ENCODE measurements at regions not wholly inside any gene's neighbourhood (a gene's known extent, or its start where the extent isn't known, plus 50 kb on each side); places are given as distances from the start of the nearest gene placed in this dataset.
"Not testable (repeated sequence)": the region's sequence is repeated elsewhere in the genome, so short reads cannot be mapped to it uniquely, and the experiment has no call there.

DNA sequence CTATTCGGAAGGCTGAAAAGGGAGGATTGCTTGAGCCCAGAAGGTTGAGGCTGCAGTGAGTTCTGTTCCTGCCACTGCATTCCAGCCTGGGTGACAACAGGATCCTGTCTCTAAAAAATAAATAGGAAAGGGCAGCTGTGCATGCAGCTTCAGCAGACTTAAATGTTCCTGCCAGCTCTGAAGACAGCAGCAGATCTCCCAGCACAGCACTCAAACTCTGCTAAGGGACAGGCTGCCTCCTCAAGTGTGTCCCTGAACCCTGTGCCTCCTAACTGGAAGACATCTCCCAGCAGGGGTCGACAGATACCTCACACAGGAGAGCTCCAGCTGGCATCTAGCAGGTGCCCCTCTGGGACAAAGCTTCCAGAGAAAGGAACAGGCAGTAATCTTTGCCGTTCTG, 117.9 kb downstream of the CXCL12 start:
- no peak for DNase-seq

- no peak for DNase-seq
Measured at GRCh38 chr10:44264244-44264643, 120.7 kb downstream of the CXCL12 start.

GRCh38 chr10:44263771-44264170, 121.1 kb downstream of the CXCL12 start:
- DNase-seq: no peak

DNA sequence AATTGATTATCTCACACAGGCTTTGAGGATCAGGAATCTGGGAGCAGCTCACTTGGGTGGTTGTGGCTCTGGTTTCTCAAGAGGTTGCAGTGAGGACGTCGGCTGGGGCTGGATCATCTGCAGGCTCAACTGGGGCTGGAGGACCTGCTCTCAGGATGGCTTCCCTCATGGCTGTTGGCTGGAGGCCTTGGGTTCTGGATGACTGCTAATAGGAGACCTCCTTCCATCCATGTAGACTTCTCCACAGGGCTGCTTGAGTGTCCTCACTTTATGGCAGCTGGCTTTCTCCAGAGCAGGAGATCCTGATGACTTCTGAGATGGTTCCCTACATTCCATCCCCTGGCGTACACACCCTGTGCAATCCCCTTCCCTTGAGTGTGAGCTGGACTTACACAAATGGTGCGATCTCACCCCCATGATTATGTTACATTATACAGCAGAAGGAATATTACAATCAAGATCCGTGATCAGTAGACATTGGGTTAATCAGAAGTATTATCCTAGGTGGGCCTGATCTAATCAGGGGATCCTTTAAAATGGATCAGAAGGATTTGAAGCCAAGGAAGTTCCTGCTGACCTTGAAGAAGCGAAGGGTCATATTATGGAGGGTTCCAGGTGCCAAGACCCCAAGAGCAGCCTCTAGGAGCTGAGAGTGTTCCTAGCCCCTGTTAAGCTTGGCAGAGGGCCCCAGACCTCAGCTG, 122.2 kb downstream of the CXCL12 start:
- no peak for DNase-seq

- DNase-seq: no peak
Measured at GRCh38 chr10:44261710-44262455, 123.0 kb downstream of the CXCL12 start.

DNA sequence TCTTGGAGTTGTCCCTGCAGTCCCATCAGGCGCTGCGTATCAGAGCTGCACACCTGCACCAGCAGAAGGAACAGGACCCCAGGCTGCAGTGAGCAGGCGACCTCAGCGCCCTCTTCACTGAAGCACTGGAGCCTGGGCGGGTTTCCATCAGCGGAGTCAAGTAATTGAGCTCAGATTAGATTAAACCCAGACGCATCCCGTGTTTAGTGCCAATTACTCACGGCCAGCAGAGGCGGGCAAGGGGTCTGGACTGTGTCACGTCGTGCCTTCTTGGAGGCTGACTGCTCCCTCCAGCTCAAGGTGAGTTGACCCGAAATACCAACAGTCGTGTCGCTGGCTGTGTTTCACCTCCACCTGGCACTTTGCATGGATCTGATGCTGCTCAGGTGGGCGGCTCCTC, 123.6 kb downstream of the CXCL12 start:
- DNase-seq: no peak

DNA sequence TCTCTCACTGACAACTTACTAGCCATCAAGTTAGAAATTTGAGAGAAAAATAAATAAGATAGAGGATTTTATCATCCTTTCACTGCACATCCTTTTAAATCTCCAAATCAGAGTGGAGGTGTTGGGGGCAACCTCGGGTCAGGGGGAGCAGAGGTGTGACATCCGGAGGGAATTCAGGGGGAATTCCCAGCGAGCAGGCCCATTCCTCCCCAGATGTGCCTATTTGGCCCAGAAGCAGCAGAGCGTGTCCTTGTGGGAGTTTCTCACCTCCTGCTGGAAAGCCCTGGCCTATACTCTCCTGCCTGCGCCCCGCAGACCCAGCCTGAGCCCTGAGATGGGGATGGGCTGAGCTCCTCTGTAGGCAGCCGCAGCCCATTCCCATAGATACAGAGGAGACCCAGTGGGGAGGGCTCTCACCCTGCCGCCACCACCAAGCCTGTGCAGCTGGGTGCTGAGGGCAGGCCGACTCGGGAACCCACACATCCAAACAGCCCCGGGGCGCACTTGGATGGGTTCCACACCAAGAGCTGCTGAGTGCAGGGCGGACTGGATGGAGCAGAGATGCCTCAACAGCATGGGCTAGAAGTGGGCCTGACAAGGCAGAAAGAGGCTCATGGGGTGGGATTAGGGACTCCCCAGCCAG, 124.5 kb downstream of the CXCL12 start:
- DNase-seq: no peak

DNA sequence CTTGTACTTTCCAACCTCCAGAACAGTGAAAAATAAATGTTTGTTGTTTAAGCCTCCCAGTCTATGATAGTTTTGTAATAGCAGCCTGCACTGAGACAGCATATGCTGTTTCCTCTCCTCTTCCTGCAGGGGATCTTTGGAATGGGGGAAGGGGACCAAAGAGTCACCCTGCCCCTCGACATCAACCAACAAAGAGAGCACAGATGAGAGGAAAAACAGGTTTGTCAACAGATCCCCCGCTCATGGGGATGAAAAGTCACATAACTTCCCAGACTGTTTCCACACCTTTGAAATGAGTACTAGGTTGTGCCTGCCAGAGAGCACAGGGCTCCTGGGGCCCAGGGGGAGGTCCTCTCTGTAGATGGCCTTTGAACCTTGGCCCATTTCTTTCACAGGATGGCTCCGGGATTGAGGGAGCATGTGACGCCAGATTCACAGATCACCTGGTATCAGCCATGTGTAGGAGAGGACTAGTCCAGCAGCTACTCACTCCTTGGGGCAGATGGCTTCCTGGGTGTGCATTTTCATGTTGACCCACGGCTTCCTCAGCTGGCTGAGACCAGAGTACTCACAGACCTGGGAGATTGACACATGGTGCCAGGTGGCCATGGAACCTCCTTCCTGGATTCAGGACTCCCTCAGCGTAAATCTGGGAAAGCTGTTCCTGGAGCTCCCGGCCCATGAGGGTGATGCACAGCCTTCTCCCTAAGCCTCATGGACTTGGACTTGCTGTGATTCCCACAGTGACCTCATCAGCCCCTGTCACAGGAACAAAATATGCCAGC, 125.6 kb downstream of the CXCL12 start:
- DNase-seq: no peak

DNA sequence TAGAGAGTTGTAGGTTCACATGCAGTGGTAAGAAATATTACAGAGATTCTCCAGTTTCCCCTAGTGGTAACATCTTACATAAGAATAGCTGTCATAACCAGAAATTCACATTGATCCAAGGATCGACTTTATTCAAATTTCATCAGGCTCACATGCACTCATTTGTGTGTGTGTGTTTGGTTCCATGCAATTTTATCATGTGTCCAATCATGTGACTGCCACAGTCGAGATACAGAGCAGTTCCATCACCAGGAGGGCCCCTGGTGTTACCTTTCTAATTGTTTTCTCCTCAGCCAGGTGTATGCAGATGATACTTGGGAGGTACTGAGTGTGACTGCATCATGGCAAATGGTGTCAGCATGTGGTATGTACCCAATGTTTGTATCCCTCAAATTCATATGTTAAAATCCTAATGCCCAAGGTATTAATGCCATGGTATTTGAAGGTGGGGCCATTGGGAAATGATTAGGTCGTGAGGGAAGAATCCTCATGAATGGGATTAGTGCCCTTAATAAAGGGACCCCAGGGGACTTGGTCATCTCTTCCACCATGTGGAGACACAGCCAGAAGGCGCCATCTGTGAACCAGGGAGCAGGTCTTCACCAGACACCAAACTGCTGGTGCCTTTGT, 126.3 kb downstream of the CXCL12 start:
- DNase-seq: no peak

GRCh38 chr10:44258019-44258418, 126.9 kb downstream of the CXCL12 start:
- no peak for DNase-seq

GRCh38 chr10:44253769-44254462, 131.0 kb downstream of the CXCL12 start:
- no peak for DNase-seq

DNA sequence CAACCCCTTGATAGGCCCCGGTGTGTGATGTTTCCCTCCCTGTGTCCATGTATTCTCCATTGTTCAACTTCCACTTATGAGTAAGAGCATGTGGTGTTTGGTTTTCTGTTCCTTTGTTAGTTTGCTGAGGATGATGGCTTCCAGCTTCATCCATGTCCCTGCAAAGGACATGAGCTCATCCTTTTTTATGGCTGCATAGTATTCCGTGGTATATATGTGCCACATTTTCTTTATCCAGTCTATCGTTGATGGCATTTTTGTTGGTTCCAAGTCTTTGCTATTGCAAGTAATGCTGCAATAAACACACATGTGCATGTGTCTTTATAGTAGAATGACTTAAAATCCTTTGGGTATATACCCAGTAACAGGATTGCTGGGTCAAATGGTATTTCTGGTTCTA, 132.3 kb downstream of the CXCL12 start:
- DNase-seq: not testable (repeated sequence)

DNA sequence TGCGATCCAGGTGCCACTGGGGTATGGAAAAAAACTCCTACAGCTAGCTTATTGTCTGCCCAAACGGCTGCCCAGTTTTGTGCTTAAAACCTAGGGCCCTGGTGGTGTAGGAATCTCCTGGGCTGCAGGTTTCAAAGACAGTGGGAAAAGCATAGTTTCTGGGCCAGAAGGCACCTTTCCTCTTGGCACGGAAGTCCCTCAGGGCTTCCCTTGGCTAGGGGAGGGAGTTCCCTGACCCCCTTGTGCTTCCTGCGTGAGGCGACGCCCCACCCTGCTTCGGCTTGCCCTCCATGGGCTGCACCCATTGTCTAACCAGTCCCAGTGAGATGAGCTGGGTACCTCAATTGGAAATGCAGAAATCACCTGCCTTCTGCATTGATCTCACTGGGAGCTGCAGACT, 135.0 kb downstream of the CXCL12 start:
- not testable (repeated sequence) for DNase-seq

DNA sequence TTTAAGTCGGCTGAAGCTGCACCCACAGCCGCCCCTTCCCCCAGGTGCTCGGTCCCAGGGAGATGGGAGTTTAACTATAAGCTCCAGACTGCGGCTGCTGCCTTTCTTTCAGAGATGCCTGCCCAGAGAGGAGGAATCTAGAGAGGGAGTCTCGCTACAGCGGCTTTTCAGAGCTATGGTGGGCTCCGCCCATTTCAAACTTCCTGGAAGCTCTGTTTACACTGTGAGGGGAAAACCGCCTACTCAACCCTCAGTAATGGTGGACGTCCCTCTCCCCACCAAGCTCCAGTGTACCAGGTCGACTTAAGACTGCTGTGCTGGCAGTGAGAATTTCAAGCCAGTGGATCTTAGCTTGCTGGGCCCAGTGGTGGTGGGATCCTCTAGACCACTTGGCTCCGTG, 135.4 kb downstream of the CXCL12 start:
- DNase-seq: no peak

GRCh38 chr10:44246700-44247099, 138.2 kb downstream of the CXCL12 start:
- DNase-seq: not testable (repeated sequence)

GRCh38 chr10:44246287-44246686, 138.6 kb downstream of the CXCL12 start:
- not testable (repeated sequence) for DNase-seq

GRCh38 chr10:44245601-44245938, 139.3 kb downstream of the CXCL12 start:
- no peak for DNase-seq

DNA sequence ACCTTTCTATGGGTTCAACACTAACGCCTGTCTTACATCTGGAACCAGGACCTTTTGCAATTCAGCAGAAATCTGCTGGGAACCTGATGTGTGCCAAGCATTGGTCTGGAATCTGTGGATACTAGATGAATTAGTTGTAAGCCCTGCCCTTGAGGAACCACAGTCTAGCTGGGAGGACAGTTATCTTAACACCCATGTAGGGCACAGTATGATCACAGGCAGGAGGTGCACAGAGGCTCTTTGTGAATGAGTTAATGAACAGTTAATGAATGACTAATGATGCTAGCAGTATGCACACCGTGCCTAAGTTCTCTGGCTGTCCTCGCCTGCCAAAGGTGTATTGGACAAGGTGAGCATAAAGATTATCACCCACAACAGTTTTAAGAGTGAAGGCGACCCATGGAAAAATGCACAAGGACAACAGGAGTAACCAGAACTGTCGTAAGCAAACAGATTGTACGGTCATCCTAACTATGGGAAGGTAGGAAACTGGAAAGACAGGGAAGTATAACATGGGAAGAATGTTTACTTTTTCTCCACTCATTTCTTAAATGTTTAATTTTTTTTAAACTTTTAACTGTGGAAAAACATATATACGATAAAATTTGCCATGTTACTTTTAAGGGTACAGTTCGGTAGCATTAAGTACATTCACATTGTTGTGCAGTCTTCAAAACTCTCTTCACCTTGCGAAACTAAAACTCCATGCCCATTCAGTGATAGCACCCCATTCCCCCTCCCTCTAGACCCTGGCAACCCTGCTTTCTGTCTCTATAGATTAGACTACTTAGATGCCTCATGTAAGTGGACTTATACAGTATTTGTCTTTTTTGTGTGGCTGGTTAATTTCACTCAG, 139.9 kb downstream of the CXCL12 start:
- no peak for DNase-seq

DNA sequence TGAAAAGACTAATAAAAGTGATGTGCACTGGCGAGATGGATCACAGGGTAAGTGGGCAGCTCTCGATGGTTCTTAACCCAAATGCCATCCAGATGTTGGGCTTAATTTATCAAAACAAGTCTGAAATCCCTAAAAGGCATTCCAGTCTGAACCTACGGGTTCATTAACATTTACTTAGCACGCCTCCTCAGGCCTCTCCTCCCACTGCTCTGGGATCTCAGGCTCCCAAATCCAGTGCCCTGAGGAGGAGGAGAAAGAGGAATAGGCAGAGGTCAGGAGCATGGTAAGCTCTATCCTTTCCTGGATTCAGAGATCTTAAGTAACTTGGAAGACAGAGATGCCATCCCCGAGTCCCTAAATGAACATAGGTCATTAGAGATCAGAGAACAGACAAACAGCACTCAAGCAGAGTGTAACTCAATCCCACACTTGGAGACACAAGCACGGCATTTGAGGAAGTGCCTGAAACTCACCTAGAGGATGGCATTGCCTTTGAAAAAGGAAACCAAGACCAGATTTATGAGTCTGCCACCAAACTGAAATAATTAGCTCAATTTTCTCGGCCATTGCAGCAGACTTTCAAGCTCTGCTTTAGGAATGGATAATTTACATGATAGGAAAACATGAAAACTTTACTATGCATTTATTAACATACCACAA, 140.9 kb downstream of the CXCL12 start:
- no peak for DNase-seq

- DNase-seq: no peak
Measured at GRCh38 chr10:44242826-44243225, 142.1 kb downstream of the CXCL12 start.

DNA sequence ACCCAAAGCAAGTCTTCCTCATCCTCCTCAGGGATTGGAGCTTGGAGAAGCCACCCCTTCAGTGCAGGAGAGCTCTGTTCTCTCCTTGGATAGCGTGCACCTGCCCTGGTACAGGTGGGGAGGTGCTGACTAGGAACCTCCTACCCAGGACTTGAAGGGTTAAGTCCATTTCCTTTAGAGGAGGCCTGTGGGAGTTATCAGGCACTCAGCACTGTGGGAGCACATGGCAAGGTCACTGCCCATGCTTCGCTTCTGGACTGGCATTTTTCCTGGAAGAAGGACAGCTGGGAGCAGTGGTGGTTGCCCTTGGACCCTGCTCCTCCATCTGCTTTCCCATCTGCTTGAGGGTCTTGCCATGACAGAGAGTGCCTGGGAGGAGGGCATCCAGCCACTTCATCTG, 142.8 kb downstream of the CXCL12 start:
- DNase-seq: no peak
